RWPE1 (cell line): ENCODE measurements at regions not wholly inside any gene's neighbourhood (a gene's known extent, or its start where the extent isn't known, plus 50 kb on each side); places are given as distances from the start of the nearest gene placed in this dataset.

ENCODE experiments used
- CTCF ChIA-PET: fragments of 350-600 bp; sonication (Branson Sonifier 250); formaldehyde crosslinking; extraction: SDS; loops from one replicate; lab custom pipeline; 2021; lab: Yijun Ruan, JAX
- POLR2A ChIA-PET: fragments of 400-600 bp; formaldehyde crosslinking; extraction: SDS; loops from one replicate; lab custom pipeline; 2020; ENCODE audit warnings: antibody characterized with exemption; ENCODE audit not compliant: low non-redundant PET; lab: Yijun Ruan, JAX
- DNase-seq: peaks from one replicate; pipeline ENCODE4 v3.0.0; 2012; ENCODE audit warnings: low spot score
- H3K27ac ChIP-seq: fragments of 450-650 bp; 2 replicates; pipeline ENCODE4 v1.5.1; 2017
- CTCF ChIP-seq: fragments of 450-650 bp; conservative IDR thresholded peaks from 2 replicates; pipeline ENCODE4 v1.5.1; 2017; ENCODE audit warnings: low read depth, mild to moderate bottlenecking

- CTCF ChIA-PET = no interaction called here
- POLR2A ChIA-PET = no interaction called here
- no peak for DNase-seq
- no peak overlapping the region for H3K27ac ChIP-seq
- TF ChIP-seq CTCF = no peak
These were observed 241.2 kb downstream of the TFAP2C start for GRCh38 chr20:56870271-56870670.

DNA sequence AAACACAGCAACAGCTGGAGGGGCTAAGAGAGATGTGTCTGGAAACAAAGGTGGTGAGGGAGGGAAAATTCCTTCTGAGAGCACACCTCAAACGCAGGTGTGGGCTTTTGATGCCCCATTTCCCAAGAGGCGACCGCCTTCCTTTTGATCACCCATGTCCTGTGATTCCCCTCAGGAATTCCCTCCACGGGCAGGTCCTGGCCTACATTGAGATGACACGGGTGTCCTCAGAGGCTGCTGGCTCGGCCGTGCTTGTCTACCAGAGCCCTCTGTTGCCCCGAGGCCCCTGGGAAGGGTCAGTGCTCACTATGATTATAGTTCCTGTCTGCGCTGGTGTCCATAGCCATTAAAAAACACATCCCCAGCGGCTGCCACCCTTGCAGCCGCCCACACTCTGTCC lies 242.6 kb downstream of the TFAP2C start:
- no peak overlapping the region for H3K27ac ChIP-seq
- ChIA-PET POLR2A (no interaction called here), CTCF (interaction anchor here (0.6 kb wide), 1 partner anchor 262 kb away, joined by 3 read pairs; no protein-coding TSS in a partner anchor)
- DNase-seq = no peak
- TF ChIP-seq CTCF = no peak

GRCh38 chr20:56872620-56873458 lies 243.7 kb downstream of the TFAP2C start:
- DNase-seq = no peak
- no peak for TF ChIP-seq CTCF
- ChIA-PET POLR2A (no interaction called here), CTCF (interaction anchor here (0.6 kb wide), 1 partner anchor 12 kb away, joined by 4 read pairs; no protein-coding TSS in a partner anchor)
- no peak overlapping the region for H3K27ac ChIP-seq

DNA sequence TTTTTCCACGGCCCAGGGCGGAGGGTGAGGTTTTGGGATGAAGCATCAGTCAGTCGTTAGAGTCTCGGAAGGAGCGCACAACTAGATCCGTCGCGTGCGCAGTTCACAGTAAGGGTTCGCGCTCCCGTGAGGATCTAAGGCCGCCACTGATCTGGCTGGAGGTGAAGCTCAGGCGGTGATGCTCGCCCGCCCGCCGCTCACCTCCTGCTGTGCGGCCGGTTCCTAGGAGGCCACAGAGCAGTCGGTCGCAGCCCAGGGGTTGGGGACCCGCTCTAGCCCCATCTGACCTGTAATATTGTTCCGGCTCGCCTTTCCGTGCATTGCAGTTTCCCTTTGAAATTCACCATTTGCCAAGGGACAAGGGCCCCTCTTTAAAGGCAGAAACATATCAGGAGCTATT lies 244.7 kb downstream of the TFAP2C start:
- peak overlapping the region; percentile 91 for H3K27ac ChIP-seq
- POLR2A ChIA-PET = no interaction called here
- CTCF ChIA-PET = interaction anchor here (0.6 kb wide), 1 partner anchor 54 kb away, joined by 3 read pairs; no protein-coding TSS in a partner anchor
- DNase-seq = no peak
- no peak for TF ChIP-seq CTCF

- ChIA-PET POLR2A (no interaction called here), CTCF (interaction anchor here (0.7 kb wide), 1 partner anchor 127 kb away, joined by 6 read pairs; no protein-coding TSS in a partner anchor)
- peak; percentile 97 for DNase-seq
- TF ChIP-seq CTCF = no peak
- H3K27ac ChIP-seq = peak overlapping the region; percentile 91
These were observed 246.1 kb downstream of the TFAP2C start for GRCh38 chr20:56875052-56875659.

DNA sequence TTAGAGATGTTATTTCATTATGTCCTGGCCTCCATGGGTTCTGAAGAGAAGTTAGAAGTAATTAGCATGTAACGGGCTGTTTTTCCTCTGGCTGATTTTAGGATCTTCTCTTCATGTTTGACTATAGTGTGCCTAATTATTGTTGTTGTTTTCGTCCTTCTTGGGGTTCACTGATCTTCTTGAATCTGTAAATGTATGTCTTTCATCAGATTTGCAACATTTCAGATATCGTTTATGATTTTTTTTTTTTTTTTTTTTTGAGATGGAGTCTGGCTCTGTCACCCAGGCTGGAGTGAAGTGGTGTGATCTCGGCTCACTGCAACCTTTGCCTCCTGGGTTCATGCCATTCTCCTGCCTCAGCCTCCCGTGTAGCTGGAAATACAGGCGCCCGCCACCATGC lies 246.7 kb downstream of the TFAP2C start:
- no peak for TF ChIP-seq CTCF
- no peak for DNase-seq
- H3K27ac ChIP-seq = peak overlapping the region; percentile 91
- ChIA-PET CTCF (no interaction called here), POLR2A (no interaction called here)
